GM06990 (cell line): ENCODE measurements at regions not wholly inside any gene's neighbourhood (a gene's known extent, or its start where the extent isn't known, plus 50 kb on each side); places are given as distances from the start of the nearest gene placed in this dataset.

Source experiments
- DNase-seq: peaks from one replicate; pipeline ENCODE4 v3.0.0-alpha.2; 2011; ENCODE audit not compliant: insufficient read length; ENCODE audit errors: extremely low read depth
- H3K27me3 ChIP-seq: replicated peaks from 2 replicates; pipeline ENCODE4 v1.6.0; 2011; ENCODE audit warnings: low read length; ENCODE audit not compliant: control insufficient read depth, insufficient read depth
- H3K36me3 ChIP-seq: 2 replicates; pipeline ENCODE4 v1.5.1; 2011; ENCODE audit warnings: low read length; ENCODE audit not compliant: control insufficient read depth, insufficient read depth
- H3K4me3 ChIP-seq: replicated peaks from 2 replicates; pipeline ENCODE4 v1.5.1; 2011; ENCODE audit warnings: low read depth, mild to moderate bottlenecking, control low read depth, low read length
- TF ChIP-seq, protein P1 (sequence below): IDR thresholded peaks from 2 replicates; pipeline ENCODE4 v1.5.1; 2011; ENCODE audit warnings: low read length, control low read depth, mild to moderate bottlenecking, inconsistent platforms; ENCODE audit not compliant: insufficient read depth, poor library complexity, severe bottlenecking

GRCh38 chr2:104923665-104924064 is 69.8 kb downstream of the POU3F3 start:
- TF ChIP-seq, protein P1, sequence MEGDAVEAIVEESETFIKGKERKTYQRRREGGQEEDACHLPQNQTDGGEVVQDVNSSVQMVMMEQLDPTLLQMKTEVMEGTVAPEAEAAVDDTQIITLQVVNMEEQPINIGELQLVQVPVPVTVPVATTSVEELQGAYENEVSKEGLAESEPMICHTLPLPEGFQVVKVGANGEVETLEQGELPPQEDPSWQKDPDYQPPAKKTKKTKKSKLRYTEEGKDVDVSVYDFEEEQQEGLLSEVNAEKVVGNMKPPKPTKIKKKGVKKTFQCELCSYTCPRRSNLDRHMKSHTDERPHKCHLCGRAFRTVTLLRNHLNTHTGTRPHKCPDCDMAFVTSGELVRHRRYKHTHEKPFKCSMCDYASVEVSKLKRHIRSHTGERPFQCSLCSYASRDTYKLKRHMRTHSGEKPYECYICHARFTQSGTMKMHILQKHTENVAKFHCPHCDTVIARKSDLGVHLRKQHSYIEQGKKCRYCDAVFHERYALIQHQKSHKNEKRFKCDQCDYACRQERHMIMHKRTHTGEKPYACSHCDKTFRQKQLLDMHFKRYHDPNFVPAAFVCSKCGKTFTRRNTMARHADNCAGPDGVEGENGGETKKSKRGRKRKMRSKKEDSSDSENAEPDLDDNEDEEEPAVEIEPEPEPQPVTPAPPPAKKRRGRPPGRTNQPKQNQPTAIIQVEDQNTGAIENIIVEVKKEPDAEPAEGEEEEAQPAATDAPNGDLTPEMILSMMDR: no peak

DNA sequence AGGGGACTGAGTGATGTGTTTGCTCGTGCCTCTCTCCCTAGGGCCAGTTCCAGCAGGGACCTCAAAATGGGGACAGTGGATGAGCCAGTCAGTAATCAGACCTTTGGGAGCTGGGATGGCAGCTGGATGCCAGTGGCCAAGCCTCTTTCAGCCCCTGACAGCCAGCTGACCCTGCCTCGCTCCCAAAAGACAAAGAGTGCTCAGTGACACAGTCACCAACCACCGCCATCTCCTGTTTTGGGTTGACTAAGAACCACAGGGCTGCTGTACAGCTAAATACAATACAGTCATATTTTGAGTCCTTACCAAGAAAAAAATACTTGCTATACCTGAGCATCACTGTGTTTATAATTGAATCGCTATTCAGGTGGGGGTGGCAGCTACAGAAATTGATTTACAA is 75.7 kb downstream of the POU3F3 start:
- TF ChIP-seq, protein P1: no peak
- no peaks in the 10 kb centered on the region for H3K27me3 ChIP-seq
- no peaks in the 10 kb centered on the region for H3K36me3 ChIP-seq
- no peak overlapping the region for H3K4me3 ChIP-seq
- no peak for DNase-seq

More at GRCh38 chr2:104923665-104924064, 69.8 kb downstream of the POU3F3 start:
- no peaks in the 10 kb centered on the region for H3K36me3 ChIP-seq
- no peak overlapping the region for H3K4me3 ChIP-seq
- DNase-seq: no peak
- H3K27me3 ChIP-seq: no peaks in the 10 kb centered on the region

- Histone ChIP-seq H3K4me3 (no peak overlapping the region), H3K27me3 (no peaks in the 10 kb centered on the region), H3K36me3 (no peaks in the 10 kb centered on the region)
- TF ChIP-seq, protein P1: no peak
- no peak for DNase-seq
Measured at GRCh38 chr2:104930732-104931131, 76.8 kb downstream of the POU3F3 start.

DNA sequence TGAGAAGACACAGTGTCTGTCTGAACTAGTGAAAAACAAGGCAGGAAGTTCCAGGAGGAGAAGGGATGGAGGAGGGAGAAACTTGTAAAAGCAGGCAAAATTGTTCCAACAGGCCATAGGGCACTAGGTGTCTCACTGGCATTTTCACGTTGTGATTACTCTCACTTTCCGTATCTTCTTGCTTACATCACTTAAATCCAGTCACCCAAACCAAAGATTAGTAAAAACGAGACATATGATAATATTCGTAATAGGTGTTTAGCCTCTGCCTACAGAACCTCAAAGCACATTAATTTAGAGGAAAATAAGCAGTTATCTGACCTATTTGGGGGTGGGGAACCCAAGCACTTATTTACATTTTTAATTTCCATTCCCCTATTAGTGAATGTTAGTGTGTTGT is 78.3 kb downstream of the POU3F3 start:
- no peak for DNase-seq
- no peaks in the 10 kb centered on the region for H3K27me3 ChIP-seq

GRCh38 chr2:104933151-104933917 is 79.4 kb downstream of the POU3F3 start:
- no peak for DNase-seq
- TF ChIP-seq, protein P1: no peak
- Histone ChIP-seq H3K36me3 (no peaks in the 10 kb centered on the region), H3K27me3 (no peaks in the 10 kb centered on the region), H3K4me3 (no peak overlapping the region)

More for the DNA sequence above, 78.3 kb downstream of the POU3F3 start:
- TF ChIP-seq, protein P1: no peak
- no peak overlapping the region for H3K4me3 ChIP-seq
- no peaks in the 10 kb centered on the region for H3K36me3 ChIP-seq
